ENCODE measurements at regions not wholly inside any gene's neighbourhood (a gene's known extent, or its start where the extent isn't known, plus 50 kb on each side); places are given as distances from the start of the nearest gene placed in this dataset.

- TF ChIP-seq CTCF (IDR thresholded peaks at IDR 0.05): no peak
- no peak for TF ChIP-seq EZH2 (IDR thresholded peaks at IDR 0.05)
- TF ChIP-seq EZH2phosphoT487 (IDR thresholded peaks at IDR 0.05): no peak
Measured at GRCh38 chr21:26776310-26777021, 68.7 kb downstream of the ADAMTS1 start.
